ENCODE measurements at regions not wholly inside any gene's neighbourhood (a gene's known extent, or its start where the extent isn't known, plus 50 kb on each side); places are given as distances from the start of the nearest gene placed in this dataset.
"Not testable (repeated sequence)": the region's sequence is repeated elsewhere in the genome, so short reads cannot be mapped to it uniquely, and the experiment has no call there.

GRCh38 chr13:46475541-46475991 lies 77.4 kb upstream of the LRCH1 start:
- Histone ChIP-seq H3K4me3 (no peak overlapping the region), H3K9me3 (ENCODE audit: low read depth, low read length) (no peaks in the 10 kb centered on the region), H3K9ac (ENCODE audit: insufficient read length) (no peak overlapping the region), H3K27ac (no peak overlapping the region), H3K36me3 (ENCODE audit: insufficient read depth, low read length) (no peaks in the 10 kb centered on the region)
- TF ChIP-seq POLR2AphosphoS5 (IDR thresholded peaks at IDR 0.05; ENCODE audit: borderline replicate concordance, low read depth, low read length): no peak
- TF ChIP-seq EZH2 (IDR thresholded peaks at IDR 0.05): no peak
- TF ChIP-seq FOXP2 (optimal IDR thresholded peaks at IDR 0.05; ENCODE audit: control extremely low read depth, extremely low read length, insufficient read depth): no peak
- DNase-seq (ENCODE audit: low read depth, low spot score): no peak

- Histone ChIP-seq H3K27ac (no peak overlapping the region), H3K4me3 (no peak overlapping the region), H3K36me3 (ENCODE audit: insufficient read depth, low read length) (no peaks in the 10 kb centered on the region), H3K9ac (ENCODE audit: insufficient read length) (no peak overlapping the region), H3K9me3 (ENCODE audit: low read depth, low read length) (no peaks in the 10 kb centered on the region)
- no peak for DNase-seq (ENCODE audit: low read depth, low spot score)
- TF ChIP-seq FOXP2 (optimal IDR thresholded peaks at IDR 0.05; ENCODE audit: control extremely low read depth, extremely low read length, insufficient read depth) (no peak), EZH2 (IDR thresholded peaks at IDR 0.05) (no peak), POLR2AphosphoS5 (IDR thresholded peaks at IDR 0.05; ENCODE audit: borderline replicate concordance, low read depth, low read length) (no peak)
Observed at GRCh38 chr13:46473806-46474205, 79.2 kb upstream of the LRCH1 start.

- Histone ChIP-seq H3K4me3 (no peak overlapping the region), H3K9ac (ENCODE audit: insufficient read length) (no peak overlapping the region), H3K9me3 (ENCODE audit: low read depth, low read length) (no peaks in the 10 kb centered on the region), H3K36me3 (ENCODE audit: insufficient read depth, low read length) (no peaks in the 10 kb centered on the region), H3K27ac (no peak overlapping the region)
- DNase-seq (ENCODE audit: low read depth, low spot score): no peak
- TF ChIP-seq POLR2AphosphoS5 (IDR thresholded peaks at IDR 0.05; ENCODE audit: borderline replicate concordance, low read depth, low read length): no peak
Observed at GRCh38 chr13:46472384-46472783, 80.6 kb upstream of the LRCH1 start.

GRCh38 chr13:46469699-46470098 lies 82.6 kb upstream of the RUBCNL start:
- not testable (repeated sequence) for H3K4me3 ChIP-seq
- H3K27ac ChIP-seq: peak overlapping the region; percentile 88; the same call in 1 of the 2 replicates

GRCh38 chr13:46468570-46469463 lies 81.8 kb upstream of the RUBCNL start:
- Histone ChIP-seq H3K9me3 (ENCODE audit: low read depth, low read length) (no peaks in the 10 kb centered on the region), H3K36me3 (ENCODE audit: insufficient read depth, low read length) (no peaks in the 10 kb centered on the region), H3K4me3 (peak overlapping the region; percentile 37), H3K9ac (ENCODE audit: insufficient read length) (no peak overlapping the region), H3K27ac (peak overlapping the region; percentile 88)
- peak; percentile 76 for DNase-seq (ENCODE audit: low read depth, low spot score)
- TF ChIP-seq FOXP2 (optimal IDR thresholded peaks at IDR 0.05; ENCODE audit: control extremely low read depth, extremely low read length, insufficient read depth): no peak
- no peak for TF ChIP-seq POLR2AphosphoS5 (IDR thresholded peaks at IDR 0.05; ENCODE audit: borderline replicate concordance, low read depth, low read length)

More at GRCh38 chr13:46469699-46470098, 82.6 kb upstream of the RUBCNL start:
- not testable (repeated sequence) for H3K9me3 ChIP-seq (ENCODE audit: low read depth, low read length); H3K36me3 ChIP-seq (ENCODE audit: insufficient read depth, low read length); DNase-seq (ENCODE audit: low read depth, low spot score); H3K9ac ChIP-seq (ENCODE audit: insufficient read length)

GRCh38 chr13:46467694-46468093 lies 80.6 kb upstream of the RUBCNL start:
- H3K9me3 ChIP-seq (ENCODE audit: low read depth, low read length); DNase-seq (ENCODE audit: low read depth, low spot score); H3K4me3 ChIP-seq; H3K9ac ChIP-seq (ENCODE audit: insufficient read length); H3K36me3 ChIP-seq (ENCODE audit: insufficient read depth, low read length): not testable (repeated sequence)
- H3K27ac ChIP-seq: 0 out of 2 replicates have a peak overlapping the region, but pooled peaks have one; percentile 88

GRCh38 chr13:46466074-46466473 lies 79.0 kb upstream of the RUBCNL start:
- not testable (repeated sequence) for H3K4me3 ChIP-seq; DNase-seq (ENCODE audit: low read depth, low spot score); H3K27ac ChIP-seq; H3K9me3 ChIP-seq (ENCODE audit: low read depth, low read length); H3K36me3 ChIP-seq (ENCODE audit: insufficient read depth, low read length); H3K9ac ChIP-seq (ENCODE audit: insufficient read length)

GRCh38 chr13:46463719-46464118 lies 76.7 kb upstream of the RUBCNL start:
- TF ChIP-seq FOXP2 (optimal IDR thresholded peaks at IDR 0.05; ENCODE audit: control extremely low read depth, extremely low read length, insufficient read depth) (no peak), EZH2 (IDR thresholded peaks at IDR 0.05) (no peak), POLR2AphosphoS5 (IDR thresholded peaks at IDR 0.05; ENCODE audit: borderline replicate concordance, low read depth, low read length) (no peak)
- no peak overlapping the region for H3K9ac ChIP-seq (ENCODE audit: insufficient read length)
- H3K36me3 ChIP-seq (ENCODE audit: insufficient read depth, low read length): no peaks in the 10 kb centered on the region
- H3K4me3 ChIP-seq: no peak overlapping the region
- H3K27ac ChIP-seq: no peak overlapping the region
- no peak for DNase-seq (ENCODE audit: low read depth, low spot score)
- H3K9me3 ChIP-seq (ENCODE audit: low read depth, low read length): no peaks in the 10 kb centered on the region

GRCh38 chr13:46460223-46460622 lies 73.2 kb upstream of the RUBCNL start:
- not testable (repeated sequence) for DNase-seq (ENCODE audit: low read depth, low spot score); H3K9me3 ChIP-seq (ENCODE audit: low read depth, low read length); H3K9ac ChIP-seq (ENCODE audit: insufficient read length); H3K4me3 ChIP-seq; H3K36me3 ChIP-seq (ENCODE audit: insufficient read depth, low read length); H3K27ac ChIP-seq

GRCh38 chr13:46457255-46457654 lies 70.2 kb upstream of the RUBCNL start:
- not testable (repeated sequence) for H3K36me3 ChIP-seq (ENCODE audit: insufficient read depth, low read length); H3K9me3 ChIP-seq (ENCODE audit: low read depth, low read length); H3K27ac ChIP-seq; DNase-seq (ENCODE audit: low read depth, low spot score); H3K9ac ChIP-seq (ENCODE audit: insufficient read length); H3K4me3 ChIP-seq

GRCh38 chr13:46455924-46456323 lies 68.9 kb upstream of the RUBCNL start:
- not testable (repeated sequence) for DNase-seq (ENCODE audit: low read depth, low spot score); H3K9ac ChIP-seq (ENCODE audit: insufficient read length); H3K27ac ChIP-seq

GRCh38 chr13:46451145-46451544 lies 64.1 kb upstream of the RUBCNL start:
- not testable (repeated sequence) for H3K27ac ChIP-seq; H3K4me3 ChIP-seq; H3K9ac ChIP-seq (ENCODE audit: insufficient read length); H3K36me3 ChIP-seq (ENCODE audit: insufficient read depth, low read length); DNase-seq (ENCODE audit: low read depth, low spot score); H3K9me3 ChIP-seq (ENCODE audit: low read depth, low read length)

More at GRCh38 chr13:46455924-46456323, 68.9 kb upstream of the RUBCNL start:
- H3K4me3 ChIP-seq; H3K9me3 ChIP-seq (ENCODE audit: low read depth, low read length); H3K36me3 ChIP-seq (ENCODE audit: insufficient read depth, low read length): not testable (repeated sequence)

- H3K9ac ChIP-seq (ENCODE audit: insufficient read length); H3K4me3 ChIP-seq; H3K36me3 ChIP-seq (ENCODE audit: insufficient read depth, low read length); DNase-seq (ENCODE audit: low read depth, low spot score); H3K9me3 ChIP-seq (ENCODE audit: low read depth, low read length): not testable (repeated sequence)
- H3K27ac ChIP-seq: peak overlapping the region; percentile 60; the same call in 1 of the 2 replicates
Observed at GRCh38 chr13:46449949-46450348, 62.9 kb upstream of the RUBCNL start.
